Choroid plexus epithelial cell (primary cell): ENCODE measurements at regions not wholly inside any gene's neighbourhood (a gene's known extent, or its start where the extent isn't known, plus 50 kb on each side); places are given as distances from the start of the nearest gene placed in this dataset.
"Not testable (repeated sequence)": the region's sequence is repeated elsewhere in the genome, so short reads cannot be mapped to it uniquely, and the experiment has no call there.

Experiments used
- DNase-seq: peaks from one replicate; pipeline ENCODE4 v3.0.0-alpha.2; 2010; ENCODE audit warnings: low read depth
- H3K4me3 ChIP-seq: 2 replicates; pipeline ENCODE4 v1.5.1; 2011; ENCODE audit warnings: low read depth, mild to moderate bottlenecking, control low read depth, low read length, moderate library complexity
- TF ChIP-seq, protein P1 (sequence below): conservative IDR thresholded peaks from 2 replicates; pipeline ENCODE4 v1.5.1; 2011; ENCODE audit warnings: low read depth, mild to moderate bottlenecking, control low read depth, inconsistent platforms, low read length, moderate library complexity

DNA sequence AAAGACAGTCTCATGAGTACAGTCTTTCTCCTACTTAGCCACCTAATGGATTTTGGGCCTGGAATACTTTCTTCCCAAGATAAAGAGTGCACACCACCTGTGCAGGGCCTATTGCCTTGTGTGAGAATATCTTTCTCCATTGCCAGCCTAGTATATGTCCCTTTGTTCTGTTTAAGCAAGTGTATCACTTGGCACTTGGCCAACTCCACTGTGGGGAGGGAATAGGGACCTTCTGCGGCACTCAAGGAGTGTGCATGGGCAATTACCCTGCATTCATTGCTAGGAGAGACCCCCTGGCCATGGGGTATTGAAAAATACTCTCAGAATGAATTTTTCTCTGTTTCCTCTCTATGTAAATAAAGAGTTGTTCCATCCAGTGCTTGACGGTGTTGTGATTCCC, 201.7 kb upstream of the OR4C13 start:
- not testable (repeated sequence) for DNase-seq, H3K4me3 ChIP-seq

GRCh38 chr11:49750960-49751359, 201.2 kb upstream of the OR4C13 start:
- not testable (repeated sequence) for DNase-seq, H3K4me3 ChIP-seq

GRCh38 chr11:49780791-49781190, 171.4 kb upstream of the OR4C13 start:
- DNase-seq, H3K4me3 ChIP-seq: not testable (repeated sequence)

DNA sequence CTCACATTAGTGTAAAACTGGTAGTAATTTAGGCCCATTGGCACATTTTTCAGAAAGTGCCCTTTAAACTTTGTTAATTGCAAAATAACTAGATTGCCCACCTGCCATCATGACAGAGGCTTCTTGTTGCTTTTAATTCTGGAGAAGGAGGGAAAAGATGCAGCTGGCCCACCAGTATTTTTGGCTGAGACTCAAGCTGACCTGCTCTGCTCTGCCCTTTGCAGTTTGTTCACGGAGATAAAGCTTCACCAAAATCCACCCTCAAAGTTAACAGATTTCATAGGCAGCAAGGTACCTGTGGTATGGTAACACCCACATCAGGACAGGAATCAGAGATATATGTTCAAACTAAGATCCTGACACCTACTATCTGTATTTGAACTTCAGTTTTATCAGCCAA, 170.2 kb upstream of the OR4C13 start:
- not testable (repeated sequence) for DNase-seq, H3K4me3 ChIP-seq

DNA sequence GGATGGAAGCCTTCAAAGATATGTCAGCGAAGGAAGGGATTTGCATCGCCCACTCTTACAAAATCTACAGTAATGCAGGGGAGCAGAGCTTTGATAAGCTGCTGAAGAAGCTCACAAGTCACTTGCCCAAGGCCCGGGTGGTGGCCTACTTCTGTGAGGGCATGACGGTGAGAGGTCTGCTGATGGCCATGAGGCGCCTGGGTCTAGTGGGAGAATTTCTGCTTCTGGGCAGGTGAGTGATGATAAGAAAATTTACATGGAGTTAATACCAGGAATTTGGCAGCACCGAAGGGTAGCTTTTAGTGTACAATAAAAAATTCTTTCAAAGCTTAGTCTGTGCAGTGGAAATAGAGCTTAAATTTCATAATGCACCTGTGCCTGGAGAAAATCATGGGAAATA, 168.3 kb upstream of the OR4C13 start:
- DNase-seq, H3K4me3 ChIP-seq: not testable (repeated sequence)

GRCh38 chr11:49789787-49790186, 162.4 kb upstream of the OR4C13 start:
- H3K4me3 ChIP-seq, DNase-seq: not testable (repeated sequence)

- not testable (repeated sequence) for H3K4me3 ChIP-seq, DNase-seq
Observed at GRCh38 chr11:49798206-49798837, 153.9 kb upstream of the OR4C13 start.

DNA sequence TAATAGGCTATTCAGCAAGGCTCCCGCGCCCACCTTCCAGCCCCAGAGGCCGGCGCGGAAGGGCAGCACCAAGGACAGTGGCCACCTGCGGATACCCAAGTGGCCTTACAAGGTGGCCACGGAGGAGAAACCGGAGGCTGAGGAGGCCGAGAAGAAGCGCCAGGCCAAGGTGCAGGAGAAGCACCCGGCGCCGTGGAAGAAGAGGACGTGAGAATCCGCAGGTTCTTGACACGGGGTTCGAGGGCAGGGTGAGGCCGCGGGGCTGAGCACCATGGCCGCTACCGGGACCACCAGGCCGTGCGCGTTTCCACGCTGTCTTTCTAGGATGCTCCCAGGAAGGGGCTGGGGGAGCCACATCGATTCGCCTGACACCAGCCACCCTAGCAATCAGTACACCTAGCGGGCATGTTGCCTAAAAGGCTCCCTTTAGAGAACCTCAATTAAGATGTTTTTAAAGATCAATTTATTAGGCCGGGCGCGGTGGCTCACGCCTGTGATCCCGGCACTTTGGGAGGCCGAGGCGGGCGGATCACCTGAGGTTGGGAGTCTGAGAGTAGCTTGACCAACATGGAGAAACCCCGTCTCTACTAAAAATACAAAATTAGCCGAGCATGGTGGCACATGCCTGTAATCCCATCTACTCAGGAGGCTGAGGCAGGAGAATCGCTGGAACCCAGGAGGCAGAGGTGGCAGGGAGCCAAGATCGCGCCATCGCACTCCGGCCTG, 134.3 kb upstream of the OR4C13 start:
- DNase-seq, H3K4me3 ChIP-seq: not testable (repeated sequence)

DNA sequence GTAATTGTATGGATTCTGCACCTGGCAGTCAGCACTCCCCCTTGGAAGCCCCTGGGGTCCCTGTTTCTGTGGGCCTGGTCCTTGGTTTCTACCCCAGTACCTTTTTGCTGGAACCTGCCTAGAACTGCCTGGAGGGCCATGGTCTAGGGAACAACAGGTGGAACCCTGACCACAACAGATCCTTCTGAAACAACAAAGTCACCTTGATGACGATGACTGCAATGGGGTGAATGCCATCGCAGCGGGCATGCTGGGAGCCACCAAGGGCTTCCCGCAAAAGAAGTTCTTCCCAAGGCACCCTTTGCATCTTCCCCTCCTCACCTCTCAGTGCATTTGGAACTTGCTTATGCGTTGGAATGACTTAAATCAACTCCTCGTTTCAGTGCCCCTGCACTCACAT, 129.0 kb upstream of the OR4C13 start:
- not testable (repeated sequence) for DNase-seq, H3K4me3 ChIP-seq

DNA sequence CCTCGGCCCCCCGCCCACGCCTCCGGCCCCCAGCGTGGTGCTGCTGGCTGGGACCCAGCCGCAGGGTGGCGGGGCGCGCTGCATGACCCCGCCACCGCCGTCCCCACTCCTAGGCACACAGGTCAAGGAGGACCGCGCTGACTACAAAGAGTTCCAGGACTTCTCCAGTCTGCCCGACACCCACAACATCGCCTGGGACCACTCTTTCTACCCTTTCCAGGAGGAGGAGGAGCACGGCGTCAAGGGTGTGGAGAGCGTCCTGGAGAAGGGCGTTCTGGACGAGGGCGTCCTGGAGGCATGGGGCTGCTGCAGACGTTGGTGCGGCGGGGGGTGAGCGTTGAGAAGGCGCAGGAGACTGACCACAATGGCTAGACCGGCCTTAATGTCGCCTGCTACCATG, 101.7 kb upstream of the OR4C13 start:
- not testable (repeated sequence) for DNase-seq, H3K4me3 ChIP-seq

DNA sequence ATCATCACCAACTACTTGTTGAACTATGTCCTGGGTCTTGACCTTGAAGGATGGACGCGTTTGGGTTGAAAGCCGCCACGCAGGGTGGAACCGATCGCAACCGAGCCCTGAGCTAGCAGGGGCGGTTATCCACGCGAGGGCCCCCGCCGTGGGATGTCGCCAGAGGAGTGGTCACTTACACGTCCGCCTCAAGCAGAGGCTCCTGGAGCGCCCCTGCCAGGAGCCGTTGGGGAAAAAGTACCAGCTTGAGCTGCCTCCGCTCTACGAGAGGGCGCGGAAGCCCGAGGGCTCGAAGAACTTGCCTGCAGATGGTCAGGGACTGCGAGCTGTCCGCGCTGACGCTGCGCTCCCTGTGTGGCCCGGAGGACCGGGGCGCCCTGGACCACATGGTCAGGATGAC, 100.7 kb upstream of the OR4C13 start:
- no peak for DNase-seq
- H3K4me3 ChIP-seq, result no peak overlapping the region
- TF ChIP-seq, protein P1, sequence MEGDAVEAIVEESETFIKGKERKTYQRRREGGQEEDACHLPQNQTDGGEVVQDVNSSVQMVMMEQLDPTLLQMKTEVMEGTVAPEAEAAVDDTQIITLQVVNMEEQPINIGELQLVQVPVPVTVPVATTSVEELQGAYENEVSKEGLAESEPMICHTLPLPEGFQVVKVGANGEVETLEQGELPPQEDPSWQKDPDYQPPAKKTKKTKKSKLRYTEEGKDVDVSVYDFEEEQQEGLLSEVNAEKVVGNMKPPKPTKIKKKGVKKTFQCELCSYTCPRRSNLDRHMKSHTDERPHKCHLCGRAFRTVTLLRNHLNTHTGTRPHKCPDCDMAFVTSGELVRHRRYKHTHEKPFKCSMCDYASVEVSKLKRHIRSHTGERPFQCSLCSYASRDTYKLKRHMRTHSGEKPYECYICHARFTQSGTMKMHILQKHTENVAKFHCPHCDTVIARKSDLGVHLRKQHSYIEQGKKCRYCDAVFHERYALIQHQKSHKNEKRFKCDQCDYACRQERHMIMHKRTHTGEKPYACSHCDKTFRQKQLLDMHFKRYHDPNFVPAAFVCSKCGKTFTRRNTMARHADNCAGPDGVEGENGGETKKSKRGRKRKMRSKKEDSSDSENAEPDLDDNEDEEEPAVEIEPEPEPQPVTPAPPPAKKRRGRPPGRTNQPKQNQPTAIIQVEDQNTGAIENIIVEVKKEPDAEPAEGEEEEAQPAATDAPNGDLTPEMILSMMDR, result no peak

GRCh38 chr11:49851971-49852389, 100.2 kb upstream of the OR4C13 start:
- TF ChIP-seq, protein P1, result no peak
- DNase-seq, result no peak
- H3K4me3 ChIP-seq, result no peak overlapping the region

DNA sequence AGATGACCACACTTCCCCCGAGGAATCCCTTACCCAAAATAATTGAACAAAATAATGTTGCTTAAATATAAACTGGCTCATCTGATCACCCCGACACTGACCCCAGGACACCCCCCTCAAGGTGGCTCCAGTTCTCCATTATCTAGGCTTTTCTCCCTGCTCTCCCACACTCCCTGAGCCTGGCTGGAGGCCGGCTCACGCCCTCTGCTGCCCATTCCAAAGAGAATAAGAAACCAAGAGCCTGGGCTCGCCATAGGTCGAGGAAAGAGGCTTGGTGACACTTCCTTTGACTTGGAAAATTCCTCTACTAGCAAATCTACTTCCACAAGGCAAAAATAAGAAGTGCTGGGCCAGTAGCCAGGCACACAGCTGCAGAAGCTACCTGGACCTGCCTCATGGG, 63.3 kb upstream of the OR4C13 start:
- H3K4me3 ChIP-seq, DNase-seq: not testable (repeated sequence)

DNA sequence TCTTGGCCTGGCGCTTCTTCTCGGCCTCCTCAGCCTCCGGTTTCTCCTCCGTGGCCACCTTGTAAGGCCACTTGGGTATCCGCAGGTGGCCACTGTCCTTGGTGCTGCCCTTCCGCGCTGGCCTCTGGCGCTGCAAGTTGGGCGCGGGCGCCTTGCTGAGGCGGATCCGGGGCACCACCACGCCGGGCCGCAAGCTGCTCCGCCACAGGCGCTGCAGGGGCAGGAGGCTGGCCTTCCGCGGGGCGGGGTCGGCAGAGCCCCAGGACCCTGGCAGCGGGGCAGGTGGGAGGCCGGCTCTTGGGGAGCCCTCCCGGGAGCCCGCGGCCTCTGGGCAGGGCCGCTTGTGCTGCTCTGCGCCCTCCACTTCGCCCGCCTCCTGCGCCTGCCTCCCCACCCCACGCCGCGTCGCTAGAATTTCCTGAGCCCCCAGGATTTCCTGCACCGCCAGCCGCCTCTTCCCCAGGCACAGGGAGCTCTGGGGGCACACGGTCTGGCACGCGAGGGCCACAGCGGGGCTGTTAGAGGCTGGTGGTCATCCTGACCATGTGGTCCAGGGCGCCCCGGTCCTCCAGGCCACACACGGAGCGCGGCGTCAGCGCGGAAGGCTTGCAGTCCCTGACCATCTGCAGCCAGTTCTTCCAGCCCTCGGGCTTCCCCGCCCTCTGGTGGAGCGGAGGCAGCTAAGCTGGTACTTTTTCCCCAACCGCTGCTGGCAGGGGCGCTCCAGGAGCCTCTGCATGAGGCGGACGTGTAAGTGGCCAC, 60.1 kb upstream of the OR4C13 start:
- not testable (repeated sequence) for DNase-seq, H3K4me3 ChIP-seq

DNA sequence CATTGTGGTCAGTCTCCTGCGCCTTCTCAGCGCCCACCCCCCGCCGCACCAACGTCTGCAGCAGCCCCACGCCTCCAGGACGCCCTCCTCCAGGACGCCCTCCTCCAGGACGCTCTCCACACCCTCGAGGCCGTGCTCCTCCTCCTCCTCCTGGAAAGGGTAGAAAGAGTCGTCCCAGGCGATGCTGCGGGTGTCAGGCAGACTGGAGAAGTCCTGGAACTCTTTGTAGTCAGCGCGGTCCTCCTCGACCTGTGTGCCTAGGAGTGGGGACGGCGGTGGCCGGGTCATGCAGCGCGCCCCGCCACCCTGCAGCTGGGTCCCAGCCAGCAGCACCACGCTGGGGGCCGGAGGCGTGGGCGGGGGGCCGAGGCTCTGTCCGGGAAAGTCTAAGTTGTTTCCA, 58.7 kb upstream of the OR4C13 start:
- not testable (repeated sequence) for DNase-seq, H3K4me3 ChIP-seq
